ENCODE measurements at regions not wholly inside any gene's neighbourhood (a gene's known extent, or its start where the extent isn't known, plus 50 kb on each side); places are given as distances from the start of the nearest gene placed in this dataset.

- H3K79me2 ChIP-seq (ENCODE audit: insufficient read depth, low read length): no peaks in the 10 kb centered on the region
- H3K27me3 ChIP-seq (ENCODE audit: insufficient read depth, low read length): no peaks in the 10 kb centered on the region
- H3K9ac ChIP-seq (ENCODE audit: low read length): no peak overlapping the region
- ChIA-PET CTCF (no interaction called here), RAD21 (ENCODE audit: low non-redundant PET in 1 of 2, low total read pairs in 2 of 2, uncharacterized antibody in 2 of 2, unreplicated experiment in 2 of 2) (no interaction called here), POLR2A (no interaction called here)
- DNase-seq (ENCODE audit: low read depth, low spot score) (no peak), ATAC-seq (no peak)
- TF ChIP-seq ELF1 (IDR thresholded peaks at IDR 0.05; ENCODE audit: borderline replicate concordance, low read depth) (no peak), ATF3 (IDR thresholded peaks at IDR 0.05) (no peak), REST (IDR thresholded peaks at IDR 0.05; ENCODE audit: low read depth) (no peak), SRF (IDR thresholded peaks at IDR 0.05; ENCODE audit: low read depth) (no peak), POLR2A (IDR thresholded peaks at IDR 0.05; ENCODE audit: borderline replicate concordance, extremely low read depth, insufficient read depth, insufficient read length) (no peak), POLR2AphosphoS5 (IDR thresholded peaks at IDR 0.05; ENCODE audit: low read depth, low read length) (no peak), CTCF (IDR thresholded peaks at IDR 0.05 in 2 of 3, conservative IDR thresholded peaks at IDR 0.05 in 1 of 3; ENCODE audit: borderline replicate concordance in 1 of 3, insufficient read depth in 1 of 3, low read depth in 2 of 3, low read length in 2 of 3) (no peak), JUND (IDR thresholded peaks at IDR 0.05) (no peak), MAX (IDR thresholded peaks at IDR 0.05) (no peak), EZH2 (IDR thresholded peaks at IDR 0.05) (no peak), ZFX (IDR thresholded peaks at IDR 0.05) (no peak), SP1 (IDR thresholded peaks at IDR 0.05; ENCODE audit: low read depth) (no peak), ZBTB33 (IDR thresholded peaks at IDR 0.05; ENCODE audit: extremely low read depth, insufficient replicate concordance, low read length) (no peak), YY1 (IDR thresholded peaks at IDR 0.05; ENCODE audit: extremely low read depth, insufficient replicate concordance, low read depth, low read length) (no peak), TCF7L2 (IDR thresholded peaks at IDR 0.05; ENCODE audit: borderline replicate concordance, extremely low read depth, insufficient read depth, insufficient read length) (no peak), EZH2phosphoT487 (IDR thresholded peaks at IDR 0.05; ENCODE audit: borderline replicate concordance) (no peak), SIN3A (IDR thresholded peaks at IDR 0.05; ENCODE audit: low read depth) (no peak), RAD21 (IDR thresholded peaks at IDR 0.05; ENCODE audit: low read depth) (no peak), CBX3 (IDR thresholded peaks at IDR 0.05; ENCODE audit: low read depth) (no peak), ZNF274 (IDR thresholded peaks at IDR 0.05; ENCODE audit: low read depth, low read length) (no peak)
- H4K20me1 ChIP-seq (ENCODE audit: insufficient read depth): no peaks in the 10 kb centered on the region
- no peak overlapping the region for H3K4me3 ChIP-seq (replicated peaks in 1 of 2; ENCODE audit: low read depth in 1 of 2, low read length in 2 of 2)
- no peak overlapping the region for H3K27ac ChIP-seq (ENCODE audit: low read depth, low read length)
- H3K9me2 ChIP-seq (ENCODE audit: insufficient read depth): no peaks in the 10 kb centered on the region
- H2AFZ ChIP-seq (ENCODE audit: low read depth, low read length, poor library complexity, severe bottlenecking): no peak overlapping the region
- BruUV-seq (replicated peaks): no TSS peak
- H3K4me2 ChIP-seq (ENCODE audit: low read length): no peak overlapping the region
- no peaks in the 10 kb centered on the region for H3K4me1 ChIP-seq (ENCODE audit: control insufficient read depth in 1 of 2, insufficient read depth in 2 of 2, low read length in 2 of 2)
- intact Hi-C loops (cut with micrococcal nuclease): no loop called here
- no peaks in the 10 kb centered on the region for H3K36me3 ChIP-seq (ENCODE audit: control insufficient read depth in 1 of 2, insufficient read depth in 2 of 2, low read length in 2 of 2)
- no peaks in the 10 kb centered on the region for H3K9me3 ChIP-seq (ENCODE audit: control insufficient read depth in 1 of 2, insufficient read depth in 1 of 2, low read depth in 1 of 2, low read length in 2 of 2)
Observed at GRCh38 chr6:147903931-147904330, 395.4 kb downstream of the SAMD5 start.
